ENCODE measurements at regions not wholly inside any gene's neighbourhood (a gene's known extent, or its start where the extent isn't known, plus 50 kb on each side); places are given as distances from the start of the nearest gene placed in this dataset.

DNA sequence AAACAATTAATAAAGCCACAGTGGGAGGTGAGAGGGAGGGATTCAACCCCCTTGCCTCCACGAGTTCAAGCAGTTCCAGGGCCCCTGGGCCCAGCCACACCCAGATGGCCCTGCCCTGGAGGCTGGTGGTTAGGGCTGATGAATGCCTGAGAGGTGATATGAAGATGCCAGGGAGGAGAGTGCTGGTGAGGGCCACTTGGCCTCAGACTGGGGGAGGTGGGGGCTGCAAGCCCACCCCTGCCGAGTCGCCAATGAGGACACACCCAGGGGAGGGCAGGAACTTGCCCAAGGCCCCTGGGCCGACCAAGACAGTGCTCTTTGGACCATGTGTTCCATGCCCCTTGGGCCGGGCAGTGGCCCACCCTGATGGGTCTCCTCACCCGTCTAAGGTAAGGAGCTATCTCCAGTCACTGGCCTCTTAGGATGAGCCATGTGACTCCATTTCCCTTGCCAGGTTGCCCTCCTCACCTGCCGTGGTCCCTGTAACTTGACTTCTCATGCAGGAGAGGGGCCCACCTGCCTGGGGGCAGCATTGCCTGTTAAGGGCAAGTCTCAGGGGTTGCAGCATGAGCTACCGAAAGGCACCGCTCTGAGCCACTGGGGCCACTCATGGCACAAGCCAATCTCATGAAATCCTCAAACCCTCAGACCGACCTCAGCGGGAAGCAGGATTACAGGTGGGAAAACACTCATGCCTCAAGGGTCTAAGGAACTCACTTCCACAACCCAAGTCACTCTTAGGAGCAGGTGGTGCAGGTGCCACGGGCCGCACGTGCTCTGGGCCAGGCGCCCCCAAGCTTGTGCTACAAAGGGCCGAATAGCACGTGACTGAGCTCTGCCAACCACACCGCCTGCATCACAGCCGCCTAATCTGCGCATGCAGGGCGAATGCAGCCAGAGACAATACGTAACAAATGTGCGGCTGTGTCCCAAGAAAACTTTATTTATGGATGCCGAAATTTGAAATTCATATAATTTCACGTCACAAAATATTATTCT lies 147.4 kb upstream of the MLN start:
- DNase-seq = no peak

DNA sequence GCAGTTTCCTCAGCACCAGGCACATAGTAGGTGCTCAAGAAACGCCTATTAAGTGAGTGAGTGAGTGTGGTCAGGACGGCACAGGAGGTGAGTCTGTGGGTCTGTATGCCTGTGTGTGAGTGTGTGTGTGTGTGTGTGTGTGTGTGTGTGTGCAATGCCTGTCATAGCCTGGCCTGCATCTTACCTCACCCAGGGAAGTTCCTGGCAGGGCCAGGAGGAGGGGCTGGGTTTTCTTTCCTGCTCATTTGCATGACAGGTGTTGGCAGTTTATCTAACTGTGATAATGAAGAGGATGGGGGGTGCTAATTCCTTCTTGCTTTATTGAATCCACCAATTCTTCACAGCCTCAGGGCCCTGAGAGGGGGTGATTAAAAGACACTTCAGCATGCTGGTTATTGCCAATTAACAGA lies 146.7 kb upstream of the MLN start:
- no peak for DNase-seq

- DNase-seq = no peak
Measured at GRCh38 chr6:33949877-33950435, 146.2 kb upstream of the MLN start.

- DNase-seq = no peak
Measured at GRCh38 chr6:33949111-33949510, 145.3 kb upstream of the MLN start.

DNA sequence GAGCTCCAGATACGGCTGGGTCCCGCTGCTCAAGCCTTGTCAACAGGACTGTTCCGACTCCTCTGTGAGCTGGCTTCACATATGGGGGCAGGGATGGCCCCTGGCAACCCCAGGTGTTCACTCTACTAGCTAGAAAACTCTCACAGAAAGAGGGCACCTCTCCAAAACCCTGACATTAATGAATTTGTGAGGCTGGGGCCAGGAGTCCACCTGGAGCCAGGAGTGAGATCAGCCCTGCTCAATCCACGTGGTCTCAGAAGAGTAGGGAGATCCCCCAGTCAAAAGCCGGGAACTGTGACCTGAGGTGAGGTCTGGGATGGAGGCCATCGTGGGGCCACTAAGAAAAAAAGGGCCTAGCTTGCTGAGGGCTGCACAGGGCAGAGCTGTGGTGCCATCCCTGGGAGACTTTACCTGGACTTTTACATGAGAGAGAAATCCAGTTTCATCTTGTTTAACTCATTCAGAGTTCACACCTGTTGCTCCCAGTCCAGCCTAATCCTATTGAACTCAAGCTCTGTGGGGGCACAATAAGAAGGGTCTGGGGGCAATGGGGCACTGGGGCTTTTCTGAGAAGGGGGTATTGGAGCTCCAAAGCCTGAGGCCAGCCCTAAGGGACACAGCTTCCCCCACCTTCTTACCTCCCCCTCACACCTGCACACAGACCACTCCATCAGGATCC lies 144.3 kb upstream of the MLN start:
- DNase-seq = no peak

DNA sequence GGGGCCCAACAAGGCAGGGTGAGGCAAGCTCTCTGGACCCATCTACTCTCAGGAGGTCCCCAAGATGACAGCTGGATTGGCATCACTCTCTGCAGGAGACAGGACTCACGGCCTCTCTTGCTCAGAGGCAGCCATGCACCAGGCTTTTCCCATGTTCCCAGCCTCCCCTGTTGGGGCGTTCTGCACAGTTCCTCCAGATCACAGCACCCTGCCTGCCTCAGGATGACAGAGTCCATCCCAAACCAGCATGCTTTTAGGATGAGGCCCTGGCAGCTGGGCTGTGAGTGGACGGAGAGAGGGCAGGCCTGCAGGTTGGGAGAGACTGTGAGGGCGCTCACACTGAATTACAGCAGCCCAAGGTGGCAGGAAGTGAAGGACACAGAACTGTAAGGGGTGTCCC lies 143.2 kb upstream of the MLN start:
- DNase-seq = no peak

DNA sequence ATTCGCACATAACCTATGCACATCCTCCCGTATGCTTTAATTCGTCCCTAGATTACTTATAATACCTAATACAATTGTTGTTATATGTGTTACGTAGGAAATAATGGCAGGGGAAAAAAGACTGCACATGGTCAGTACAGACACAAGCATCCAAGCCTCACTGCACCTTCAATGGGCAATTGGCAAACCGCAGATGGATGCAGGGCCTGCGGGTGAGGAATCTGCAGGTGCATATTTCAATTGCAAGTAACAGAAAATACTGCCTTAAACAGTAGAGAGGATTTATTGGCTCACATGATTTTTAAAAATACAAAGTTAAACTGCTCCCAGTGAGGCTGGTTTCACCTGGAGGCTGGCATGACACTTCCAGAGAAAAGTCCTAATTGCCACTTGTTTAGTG lies 142.1 kb upstream of the MLN start:
- DNase-seq = no peak

DNA sequence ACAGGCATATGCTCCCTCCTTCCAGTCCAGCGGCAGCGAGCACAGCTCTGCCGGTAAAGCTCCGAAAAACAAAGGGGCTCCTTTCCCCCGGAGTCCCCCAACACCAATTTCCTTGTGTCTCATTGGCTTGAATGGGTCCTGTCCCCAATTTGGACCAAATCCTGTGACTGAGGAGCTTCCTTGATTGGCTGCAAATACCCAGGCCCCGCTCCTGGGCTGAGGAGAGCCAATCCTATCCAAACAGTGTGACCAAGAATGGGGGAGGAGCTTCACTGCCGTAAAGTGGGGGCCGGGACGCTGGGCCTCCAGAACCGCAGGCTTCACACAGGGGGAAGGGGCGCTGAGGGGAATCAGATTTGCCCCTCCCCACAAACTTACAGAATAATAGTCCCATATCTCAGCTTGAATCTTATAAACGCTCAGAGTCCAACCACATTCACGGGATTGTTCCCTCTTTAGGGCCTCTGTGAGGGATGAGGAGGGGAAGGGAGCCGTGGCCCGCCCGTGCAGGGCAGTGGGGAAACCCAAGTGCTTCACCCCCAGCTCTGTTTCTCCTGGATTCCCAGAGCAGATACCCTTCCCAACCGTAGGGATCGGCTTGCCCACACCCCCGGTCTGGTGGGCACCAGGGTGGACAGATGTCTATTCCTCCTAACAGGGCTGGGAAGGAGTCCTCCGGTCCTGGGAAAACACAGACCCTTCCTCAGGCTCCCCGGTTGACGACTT lies 141.0 kb upstream of the MLN start:
- no peak for DNase-seq

DNA sequence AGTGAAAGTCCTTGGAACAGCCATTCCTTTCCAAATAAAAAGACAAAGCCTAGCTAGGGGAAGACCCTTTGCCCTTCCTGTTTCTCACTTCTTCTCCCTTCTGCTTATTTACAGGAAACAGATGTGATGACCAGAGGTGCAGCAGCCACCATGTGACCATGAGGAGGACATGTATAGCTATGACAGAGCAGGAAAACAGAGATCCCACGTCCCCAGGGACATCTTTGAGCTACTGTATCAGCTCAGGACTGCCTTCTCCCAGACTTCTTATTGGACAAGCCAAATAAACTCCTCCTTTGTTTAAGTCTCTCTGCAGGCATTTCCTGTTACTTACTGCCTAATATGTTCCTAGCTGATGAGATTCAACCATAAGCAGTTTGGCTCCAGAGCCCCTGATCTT lies 133.1 kb upstream of the MLN start:
- DNase-seq = no peak

DNA sequence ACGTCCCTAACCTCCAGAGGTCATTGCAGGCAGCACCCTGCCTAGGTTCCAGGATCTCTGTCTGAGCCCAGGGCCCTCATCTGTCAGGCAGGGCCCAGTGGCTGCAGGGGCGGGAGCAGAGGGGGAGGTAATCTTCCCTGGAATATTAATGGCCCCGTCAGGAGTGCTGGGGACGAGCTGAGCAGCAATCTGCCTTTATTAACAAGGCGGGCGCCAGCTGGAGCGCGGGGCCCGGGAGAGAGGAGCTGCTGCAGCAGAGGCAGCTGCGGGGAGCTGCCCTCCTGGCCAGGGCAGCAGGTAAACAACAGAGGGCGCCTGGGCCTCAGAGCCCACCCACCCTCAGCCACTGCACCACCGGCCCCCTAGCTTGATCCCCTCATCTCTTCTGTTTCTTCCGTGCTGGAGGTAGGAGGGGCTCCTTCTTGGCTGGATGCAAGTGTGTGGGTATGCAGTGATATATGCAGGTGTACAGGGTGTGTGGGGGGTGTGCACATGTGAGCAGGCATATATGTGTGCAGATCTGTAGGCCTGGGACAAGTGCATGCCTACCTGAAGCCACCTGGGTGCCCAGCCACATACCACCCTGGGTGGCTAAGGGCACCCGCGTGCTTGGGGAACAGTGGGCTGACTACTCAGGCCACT lies 131.8 kb upstream of the MLN start:
- peak; percentile 36 for DNase-seq

DNA sequence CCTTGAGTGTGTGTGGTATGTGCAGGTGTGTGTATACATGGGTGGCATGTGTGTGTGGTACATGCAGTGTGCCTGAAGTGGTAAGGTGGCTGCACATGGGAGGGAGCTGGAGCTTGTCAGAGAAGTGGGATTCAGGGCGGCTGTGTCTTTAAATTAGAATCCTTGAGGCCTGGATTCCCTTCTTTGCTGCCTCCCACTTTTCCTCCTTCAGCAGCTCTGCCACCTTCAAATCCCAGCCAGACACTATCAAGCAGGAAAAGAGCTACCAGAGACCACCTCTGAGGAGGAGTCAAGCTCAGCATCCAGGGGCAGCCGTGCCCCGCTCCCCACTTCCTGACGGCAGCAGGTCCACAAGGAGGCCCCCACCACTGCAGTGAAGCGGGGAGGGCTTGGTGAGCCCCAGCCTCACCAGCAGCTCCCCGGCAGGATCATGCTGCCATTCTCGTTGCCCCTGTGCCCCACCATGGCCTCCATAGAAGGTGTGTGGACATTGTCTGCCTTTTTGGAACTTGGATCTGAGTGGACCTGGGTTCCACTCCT lies 131.0 kb upstream of the MLN start:
- no peak for DNase-seq

- DNase-seq = no peak
Measured at GRCh38 chr6:33933101-33933500, 129.3 kb upstream of the MLN start.

DNA sequence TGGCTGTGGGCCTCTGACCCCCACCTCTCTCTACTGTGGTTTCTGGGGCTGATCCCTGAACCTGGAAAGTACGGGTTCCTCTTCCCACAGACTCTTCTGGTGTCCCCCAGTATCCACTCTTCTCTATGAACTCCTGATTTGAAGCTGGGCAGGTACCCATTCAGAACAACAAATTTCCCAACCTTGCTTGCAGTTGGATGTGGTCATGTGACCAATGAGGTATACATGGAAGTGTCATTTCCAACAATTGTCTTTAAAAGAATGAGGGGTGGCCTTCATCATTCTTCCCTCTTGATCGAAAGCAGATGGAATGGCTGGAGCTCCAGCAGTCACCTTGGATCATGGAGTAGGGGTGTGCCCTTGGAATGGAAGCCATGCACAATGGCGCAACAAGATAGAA lies 128.0 kb upstream of the MLN start:
- DNase-seq = no peak

DNA sequence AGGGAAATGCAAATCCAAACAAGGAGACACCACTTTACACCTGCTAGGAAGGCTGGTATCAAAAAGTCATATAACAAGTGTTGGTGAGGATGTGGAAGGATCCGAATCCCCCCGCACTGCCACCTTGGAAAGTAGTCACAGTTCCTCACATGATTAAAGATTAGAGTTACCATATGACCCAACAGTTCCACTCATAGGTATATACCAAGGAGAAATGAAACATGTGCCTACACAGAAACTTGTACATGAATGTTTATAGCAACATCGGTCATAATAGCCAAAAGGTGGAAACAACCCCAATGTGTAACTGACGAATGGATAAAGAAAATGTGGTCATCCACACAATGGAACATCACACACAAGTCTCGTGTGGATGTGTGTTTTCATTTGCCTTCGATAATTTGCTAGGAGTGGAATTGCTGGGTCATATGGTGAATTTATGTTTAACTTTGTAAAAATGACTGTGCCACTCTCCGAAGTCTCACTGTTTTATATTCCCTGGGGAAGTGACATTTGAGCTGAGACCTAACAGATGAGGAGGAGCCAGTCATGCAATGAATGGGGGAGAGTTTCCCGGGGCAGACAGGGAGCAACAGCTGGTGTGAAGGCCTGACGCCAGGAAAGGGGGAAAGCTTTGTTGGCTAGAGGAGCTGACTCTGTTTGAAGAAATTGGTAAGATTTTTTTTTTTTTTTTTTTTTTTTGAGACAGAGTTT lies 125.9 kb upstream of the MLN start:
- peak; percentile 33 for DNase-seq

DNA sequence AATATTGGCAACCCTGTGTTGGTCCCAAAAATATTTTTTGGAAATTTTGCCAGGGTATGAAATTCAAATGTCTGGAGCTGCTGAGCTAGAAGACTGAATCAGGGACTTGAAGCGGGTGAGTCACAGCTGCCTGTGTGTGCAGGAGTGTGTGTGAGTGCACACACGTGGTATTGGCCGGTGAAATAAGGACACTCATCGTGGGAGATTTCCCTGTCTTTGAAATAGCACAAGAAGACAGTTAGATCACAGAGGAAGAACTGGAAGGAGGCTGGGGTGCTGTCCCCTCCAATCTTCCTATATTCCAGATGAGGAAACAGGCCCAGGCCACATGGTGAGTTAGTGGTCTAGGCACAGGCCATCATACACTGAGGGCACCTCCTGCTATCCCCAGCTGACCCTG lies 123.8 kb upstream of the MLN start:
- no peak for DNase-seq

DNA sequence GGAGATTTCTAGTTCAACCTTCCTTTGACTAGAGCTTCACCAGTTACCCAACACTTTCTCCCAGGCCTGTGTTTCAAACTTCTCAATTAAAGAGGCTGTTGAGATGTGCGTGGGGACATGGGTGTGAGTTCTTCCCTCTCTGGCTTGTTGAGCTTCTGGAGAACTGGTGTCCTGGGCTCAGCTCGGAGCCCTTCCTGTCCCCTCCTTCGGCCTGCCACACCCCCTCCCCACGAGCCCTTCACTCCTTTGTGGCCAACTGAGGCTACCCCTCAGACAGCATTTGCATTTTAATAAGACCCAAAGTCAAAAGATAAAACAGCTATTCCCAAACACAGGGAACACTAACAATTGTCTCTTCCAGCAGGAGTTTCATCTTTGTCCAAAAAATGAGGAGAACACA lies 123.3 kb upstream of the MLN start:
- no peak for DNase-seq

- DNase-seq = peak; percentile 4
Measured at GRCh38 chr6:33926451-33926850, 122.6 kb upstream of the MLN start.

DNA sequence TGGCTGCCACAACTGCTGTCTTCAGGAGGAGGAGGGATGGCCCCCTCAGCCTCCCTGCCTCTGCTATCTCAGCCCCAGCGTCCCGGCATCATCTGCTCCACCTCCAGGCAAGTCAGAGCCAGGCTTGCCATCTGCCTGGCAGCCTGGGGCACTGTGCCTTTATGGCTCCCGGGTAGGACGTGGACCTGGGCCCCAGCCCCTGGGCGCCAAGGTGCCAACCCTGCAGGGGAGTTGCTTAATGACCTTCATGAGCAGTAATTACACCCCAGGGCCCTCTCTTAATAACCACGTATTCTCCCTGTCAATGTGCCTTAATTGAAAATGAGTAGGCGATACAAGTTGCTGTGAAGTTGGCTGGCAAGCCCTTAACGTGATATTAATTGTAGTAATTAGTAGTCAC lies 122.1 kb upstream of the MLN start:
- DNase-seq = no peak

DNA sequence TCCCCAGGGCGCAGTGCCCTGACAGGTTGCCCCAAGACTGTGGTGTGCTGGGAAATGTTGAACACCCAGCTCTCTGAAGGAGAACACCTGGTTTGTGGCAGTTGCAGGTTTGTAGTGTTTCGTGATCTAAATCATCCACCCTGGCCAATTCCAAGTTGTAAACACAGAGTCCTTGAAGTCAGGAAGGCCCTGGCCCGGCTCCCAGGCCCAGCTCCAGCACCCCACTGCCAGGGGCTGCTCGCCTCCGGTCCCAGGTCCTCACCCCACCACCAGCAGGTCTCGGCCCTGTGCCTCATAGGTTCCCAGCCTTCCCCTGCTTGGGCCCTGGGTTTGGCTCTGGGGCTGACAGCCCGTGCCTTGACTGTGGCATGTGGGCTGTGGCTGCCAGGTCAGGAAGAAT lies 121.4 kb upstream of the MLN start:
- DNase-seq = no peak

- DNase-seq = no peak
Measured at GRCh38 chr6:33924681-33925080, 120.9 kb upstream of the MLN start.

GRCh38 chr6:33923857-33924514 lies 120.2 kb upstream of the MLN start:
- DNase-seq = no peak

Data from NCI-H1092 treated with DMSO at 0.1 percent for 48 hours (cell line).